Keratinocyte (primary cell): ENCODE measurements at regions not wholly inside any gene's neighbourhood (a gene's known extent, or its start where the extent isn't known, plus 50 kb on each side); places are given as distances from the start of the nearest gene placed in this dataset.

Experiments used
- CTCF ChIP-seq, 3 experiments: IDR thresholded peaks in 1 of 3; conservative IDR thresholded peaks in 1 of 3; optimal IDR thresholded peaks in 1 of 3; 2 replicates in 2 of 3; 3 replicates in 1 of 3; pipeline versions ENCODE3 to v1.5.1; 2011; ENCODE audit warnings: low read length in 3 of 3, mild to moderate bottlenecking in 3 of 3, moderate library complexity in 2 of 3, control low read depth in 1 of 3, inconsistent platforms in 1 of 3; ENCODE audit not compliant: insufficient read depth in 2 of 3; ENCODE audit errors: extremely low read depth in 1 of 3
- EZH2 ChIP-seq: IDR thresholded peaks from one replicate; pipeline ENCODE4 v1.6.1; 2012; ENCODE audit warnings: inconsistent platforms, mild to moderate bottlenecking, low read length, moderate library complexity

- TF ChIP-seq CTCF (optimal IDR thresholded peaks at IDR 0.05 in 1 of 3, IDR thresholded peaks at IDR 0.05 in 1 of 3, conservative IDR thresholded peaks at IDR 0.05 in 1 of 3; ENCODE audit: extremely low read depth in 1 of 3, insufficient read depth in 2 of 3, low read length in 3 of 3): no peak
- TF ChIP-seq EZH2: no peak
These were observed 1140.3 kb downstream of the TBC1D22A start for GRCh38 chr22:47902646-47903180.
